ENCODE measurements at regions not wholly inside any gene's neighbourhood (a gene's known extent, or its start where the extent isn't known, plus 50 kb on each side); places are given as distances from the start of the nearest gene placed in this dataset.
"Not testable (repeated sequence)": the region's sequence is repeated elsewhere in the genome, so short reads cannot be mapped to it uniquely, and the experiment has no call there.

DNA sequence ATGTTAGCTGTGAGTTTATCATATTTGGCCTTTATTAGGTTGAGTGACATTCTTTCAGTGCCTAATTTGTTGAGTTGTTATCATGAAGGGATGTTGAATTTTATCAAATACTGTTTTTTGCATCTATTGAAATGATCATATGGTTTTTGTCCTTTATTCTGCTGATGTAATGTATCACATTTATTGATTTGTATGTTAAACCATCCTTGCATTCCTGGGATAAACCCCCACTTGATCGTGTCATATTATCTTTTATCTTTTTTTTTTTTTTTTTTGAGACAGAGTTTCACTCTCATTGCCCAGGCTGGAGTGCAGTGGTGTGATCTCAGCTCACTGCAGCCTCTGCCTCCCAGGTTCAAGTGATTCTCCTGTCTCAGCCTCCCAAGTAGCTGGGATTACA, 51.9 kb upstream of the MFGE8 start:
- H3K4me1 ChIP-seq (replicated peaks in 1 of 4; ENCODE audit: control insufficient read depth in 3 of 4, insufficient read depth in 4 of 4, low read length in 3 of 4); H2AFZ ChIP-seq (ENCODE audit: low read length); H2BK120ac ChIP-seq (replicated peaks; ENCODE audit: low read depth, low read length); FAIRE-seq; H3K79me2 ChIP-seq (ENCODE audit: control insufficient read depth in 1 of 2, insufficient read depth in 2 of 2, low read length in 2 of 2); H2AK5ac ChIP-seq (ENCODE audit: low read depth, low read length); DNase-seq (ENCODE audit: low read depth in 1 of 2, low spot score in 2 of 2); H3K27me3 ChIP-seq (replicated peaks in 1 of 4; ENCODE audit: control insufficient read depth in 3 of 4, extremely low read depth in 1 of 4, insufficient read depth in 3 of 4, low read length in 3 of 4); H3K27ac ChIP-seq (ENCODE audit: low read depth, low read length); H4K5ac ChIP-seq (ENCODE audit: insufficient read length, low read depth, low read length); H4K8ac ChIP-seq (ENCODE audit: extremely low read depth, insufficient read depth, low read length); H3K9me3 ChIP-seq (ENCODE audit: insufficient read depth in 2 of 2, low read depth in 1 of 2, low read length in 1 of 2); H3K36me3 ChIP-seq (ENCODE audit: control insufficient read depth in 2 of 4, insufficient read depth in 4 of 4, low read length in 3 of 4); H2BK20ac ChIP-seq (ENCODE audit: low read length); H3K79me1 ChIP-seq (ENCODE audit: low read depth, low read length); H3K23me2 ChIP-seq (ENCODE audit: low read depth, low read length); H2BK5ac ChIP-seq (ENCODE audit: low read depth, low read length); H3K4me3 ChIP-seq (ENCODE audit: extremely low read depth in 1 of 4, insufficient read depth in 2 of 4, low read depth in 3 of 4, low read length in 4 of 4); H3K4me2 ChIP-seq (ENCODE audit: insufficient read depth in 1 of 2, low read depth in 2 of 2, low read length in 2 of 2); H4K20me1 ChIP-seq (replicated peaks in 1 of 2; ENCODE audit: control insufficient read depth in 1 of 2, insufficient read depth in 2 of 2, low read length in 2 of 2); H4K91ac ChIP-seq (replicated peaks; ENCODE audit: insufficient read length, low read length); POLR2A ChIA-PET (ENCODE audit: partially characterized antibody); H3K18ac ChIP-seq (ENCODE audit: extremely low read depth, low read length); H3K14ac ChIP-seq (ENCODE audit: insufficient read length); H3K4ac ChIP-seq (replicated peaks; ENCODE audit: insufficient read length, low read depth, low read length); H3K9ac ChIP-seq (replicated peaks in 1 of 4; ENCODE audit: extremely low read depth in 1 of 4, low read depth in 3 of 4, low read length in 3 of 4); H3K23ac ChIP-seq (ENCODE audit: insufficient read length); H3K56ac ChIP-seq (replicated peaks; ENCODE audit: insufficient read length, low read depth, low read length); H2BK15ac ChIP-seq (ENCODE audit: low read length); H2BK12ac ChIP-seq (ENCODE audit: low read depth, low read length): not testable (repeated sequence)
- 100% methylated on average over 1 of the region's 1 CpG; no CpG with 5 or more reads in 1 of the 2 experiments for WGBS, 2 experiments (ENCODE audit: extremely low coverage in 1 of 2, insufficient coverage in 1 of 2, insufficient read length in 1 of 2, insufficient replicate concordance in 2 of 2, low coverage in 1 of 2, low lambda C conversion rate in 2 of 2, missing lambda C conversion rate in 1 of 2)
- CTCF ChIA-PET (ENCODE audit: partially characterized antibody) = interaction anchor here (0.8 to 1.3 kb wide), 3 partner anchors 8 to 26 kb away, joined by 3 to 4 read pairs (median 3); no protein-coding TSS in a partner anchor

Data from H1 (cell line).